HEK293T (cell line): ENCODE measurements at regions not wholly inside any gene's neighbourhood (a gene's known extent, or its start where the extent isn't known, plus 50 kb on each side); places are given as distances from the start of the nearest gene placed in this dataset.
A peak's percentile ranks its signal among the peaks of the same experiment; 100 is the strongest.

Experiments used
- ARNT ChIP-seq: fragments of 450-650 bp; IDR thresholded peaks from 2 replicates; pipeline ENCODE4 v1.6.1; 2017; ENCODE audit warnings: mild to moderate bottlenecking
- BHLHE40 ChIP-seq: fragments of 450-650 bp; IDR thresholded peaks from 2 replicates; pipeline ENCODE4 v1.6.1; 2016; ENCODE audit warnings: mild to moderate bottlenecking, moderate library complexity, borderline replicate concordance
- CTBP1 ChIP-seq: fragments of 450-650 bp; IDR thresholded peaks from 2 replicates; pipeline ENCODE4 v1.6.1; 2016; ENCODE audit warnings: borderline replicate concordance
- ELF4 ChIP-seq: fragments of 450-650 bp; IDR thresholded peaks from 2 replicates; pipeline ENCODE4 v1.6.1; 2017; ENCODE audit warnings: antibody characterized with exemption
- FOXA1 ChIP-seq: fragments of 450-650 bp; IDR thresholded peaks from 2 replicates; pipeline ENCODE4 v1.6.1; 2016; ENCODE audit warnings: mild to moderate bottlenecking
- FOXM1 ChIP-seq: fragments of 450-650 bp; IDR thresholded peaks from 2 replicates; pipeline ENCODE4 v1.6.1; 2017; ENCODE audit warnings: mild to moderate bottlenecking, borderline replicate concordance
- HDGF ChIP-seq: fragments of 450-650 bp; IDR thresholded peaks from 2 replicates; pipeline ENCODE4 v1.6.1; 2017; ENCODE audit warnings: antibody characterized with exemption, borderline replicate concordance
- L3MBTL2 ChIP-seq: fragments of 450-650 bp; conservative IDR thresholded peaks from 2 replicates; pipeline ENCODE4 v1.6.1; 2016; ENCODE audit warnings: mild to moderate bottlenecking
- LEF1 ChIP-seq: fragments of 450-650 bp; IDR thresholded peaks from 2 replicates; pipeline ENCODE4 v1.6.1; 2017; ENCODE audit warnings: mild to moderate bottlenecking, borderline replicate concordance
- NFRKB ChIP-seq: fragments of 450-650 bp; IDR thresholded peaks from 2 replicates; pipeline ENCODE4 v1.6.1; 2016; ENCODE audit warnings: mild to moderate bottlenecking, moderate library complexity
- SP1 ChIP-seq: fragments of 450-650 bp; IDR thresholded peaks from 2 replicates; pipeline ENCODE4 v1.6.1; 2017
- SUZ12 ChIP-seq: fragments of 450-650 bp; IDR thresholded peaks from 2 replicates; pipeline ENCODE4 v1.6.1; 2016; ENCODE audit warnings: mild to moderate bottlenecking
- ZNF384 ChIP-seq: fragments of 450-650 bp; IDR thresholded peaks from 2 replicates; pipeline ENCODE4 v1.6.1; 2016

GRCh38 chr1:55868026-55868425 lies 652.9 kb upstream of the USP24 start:
- TF ChIP-seq NFRKB (no peak), SUZ12 (no peak), SP1 (no peak), ZNF384 (peak; percentile 78; the same call in 1 of the 2 replicates), HDGF (no peak), ARNT (no peak), L3MBTL2 (no peak), ELF4 (no peak), CTBP1 (no peak), LEF1 (no peak), FOXM1 (no peak), BHLHE40 (no peak), FOXA1 (no peak)
